HepG2 (cell line): ENCODE measurements at regions not wholly inside any gene's neighbourhood (a gene's known extent, or its start where the extent isn't known, plus 50 kb on each side); places are given as distances from the start of the nearest gene placed in this dataset.

Experiments
- ATAC-seq: fragments of 200-7000 bp; cut with Tn5 transposase; 3 replicates; pipeline ENCODE4 v1.9.1; 2020; ENCODE audit warnings: mild to moderate bottlenecking, moderate library complexity
- BruUV-seq: library from RNA; stranded (reverse); fragments of 400-500 nt; replicated peaks from 2 replicates; lab custom pipeline; 2021; lab: Mats Ljungman, UMichigan
- CTCF ChIA-PET: fragments of 300-600 bp; formaldehyde crosslinking; extraction: SDS; loops from one replicate; lab custom pipeline; 2021; ENCODE audit warnings: low total read pairs, inconsistent platforms, low intra/inter-chr PET ratio; lab: Yijun Ruan, JAX
- POLR2A ChIA-PET: fragments of 350-600 bp; sonication (Branson Sonifier 250); formaldehyde crosslinking; loops from one replicate; lab custom pipeline; 2020; ENCODE audit warnings: antibody characterized with exemption, inconsistent platforms; lab: Yijun Ruan, JAX
- DNase-seq: peaks from one replicate; pipeline ENCODE4 v3.0.0-alpha.2; 2015; ENCODE audit warnings: low spot score
- FAIRE-seq: peaks from 3 replicates; lab custom pipeline; 2011; peaks lifted over from hg19 to GRCh38; lab: Jason Lieb, UNC
- H2AFZ ChIP-seq: one replicate; pipeline ENCODE4 v1.6.1; 2011; ENCODE audit warnings: low read length, inconsistent platforms
- H3K27ac ChIP-seq: fragments of 300-600 bp; 3 replicates; pipeline ENCODE4 v1.8.0; 2011; ENCODE audit warnings: mixed run types, mild to moderate bottlenecking, mixed read lengths, low read length, inconsistent platforms; ENCODE audit not compliant: insufficient read depth; ENCODE audit errors: extremely low read length
- H3K27me3 ChIP-seq, 2 experiments: fragments of 200-600 bp in 1 of 2; 2 replicates in 1 of 2; 3 replicates in 1 of 2; pipeline versions ENCODE4 v1.6.0 to v1.8.0; 2011; ENCODE audit warnings: low read length in 2 of 2, mild to moderate bottlenecking in 2 of 2, moderate library complexity in 2 of 2, inconsistent platforms in 1 of 2; ENCODE audit not compliant: insufficient read depth in 2 of 2, control insufficient read depth in 1 of 2
- H3K36me3 ChIP-seq, 2 experiments: fragments of 200-600 bp in 1 of 2; replicated peaks in 1 of 2; 2 replicates in 1 of 2; 3 replicates in 1 of 2; pipeline versions ENCODE4 v1.5.1 to v1.8.0; 2011; ENCODE audit warnings: low read length in 2 of 2, inconsistent platforms in 1 of 2; ENCODE audit not compliant: insufficient read depth in 2 of 2, control insufficient read depth in 1 of 2
- H3K4me1 ChIP-seq: 2 replicates; pipeline ENCODE4 v1.5.1; 2012; ENCODE audit warnings: low read length, inconsistent platforms; ENCODE audit not compliant: insufficient read depth
- H3K4me2 ChIP-seq: 2 replicates; pipeline ENCODE4 v1.6.0; 2011; ENCODE audit warnings: low read depth, low read length, inconsistent platforms
- H3K4me3 ChIP-seq, 3 experiments: fragments of 200-600 bp in 1 of 3; sonication (generic), shearing (Covaris generic) in 1 of 3; replicated peaks in 1 of 3; 2 replicates each; pipeline ENCODE4 v1.5.1; 2011 to 2016; ENCODE audit warnings: low read length in 3 of 3, inconsistent platforms in 2 of 3, low read depth in 2 of 3, mild to moderate bottlenecking in 2 of 3, control low read depth in 1 of 3, mixed read lengths in 1 of 3; ENCODE audit not compliant: insufficient read depth in 1 of 3
- H3K79me2 ChIP-seq: one replicate; pipeline ENCODE4 v1.6.1; 2011; ENCODE audit warnings: low read length, inconsistent platforms; ENCODE audit not compliant: insufficient read depth
- H3K9ac ChIP-seq: 2 replicates; pipeline ENCODE4 v1.6.0; 2011; ENCODE audit warnings: mild to moderate bottlenecking, low read depth, low read length, inconsistent platforms; ENCODE audit not compliant: insufficient read depth
- H3K9me3 ChIP-seq: 2 replicates; pipeline ENCODE4 v1.5.1; 2012; ENCODE audit warnings: mild to moderate bottlenecking, low read length
- H4K20me1 ChIP-seq: 2 replicates; pipeline ENCODE4 v1.6.0; 2011; ENCODE audit warnings: inconsistent platforms, mild to moderate bottlenecking, low read length, moderate library complexity; ENCODE audit not compliant: insufficient read depth
- NFE2 ChIP-seq: sonication (generic); formaldehyde crosslinking; IDR thresholded peaks from 2 replicates; pipeline ENCODE4 v1.4.0; 2020; ENCODE audit warnings: missing genetic modification reagents
- RXRB ChIP-seq: IDR thresholded peaks from 2 replicates; pipeline ENCODE4 v1.6.1; 2016; ENCODE audit warnings: borderline replicate concordance, missing genetic modification reagents, missing compliant biosample characterization
- SOX13 ChIP-seq, 3 experiments: fragments of 450-650 bp in 1 of 3; sonication (generic) in 1 of 3; formaldehyde crosslinking in 1 of 3; IDR thresholded peaks in 2 of 3; conservative IDR thresholded peaks in 1 of 3; 2 replicates each; pipeline versions ENCODE4 v1.5.0 to v1.6.1; 2016 to 2020; ENCODE audit warnings: antibody characterized with exemption in 1 of 3, mild to moderate bottlenecking in 1 of 3, missing compliant biosample characterization in 1 of 3, missing genetic modification reagents in 1 of 3, moderate library complexity in 1 of 3
- ZNF326 ChIP-seq: sonication (generic); formaldehyde crosslinking; IDR thresholded peaks from 2 replicates; pipeline ENCODE4 v1.4.0; 2020; ENCODE audit warnings: missing genetic modification reagents, borderline replicate concordance
- ZNF7 ChIP-seq: IDR thresholded peaks from 2 replicates; pipeline ENCODE4 v1.6.1; 2016; ENCODE audit warnings: missing biosample characterization, missing genetic modification reagents
- in situ Hi-C: cut with HindIII; loops from 2 replicates; pipeline ENCODE4 v1.10.0; 2017; ENCODE audit warnings: low pct_unique_long_range_greater_than_20kb; ENCODE audit not compliant: extremely low pct_ligation_motif_present
- intact Hi-C: fragments of 100-400 bp; cut with micrococcal nuclease; formaldehyde crosslinking; loops from one replicate; pipeline ENCODE4 v1.10.0; 2022; ENCODE audit not compliant: unreplicated experiment
- TF ChIP-seq, protein P1 (sequence below): sonication (generic); formaldehyde crosslinking; IDR thresholded peaks from 2 replicates; pipeline ENCODE4 v1.5.0; 2020; ENCODE audit warnings: mild to moderate bottlenecking, missing genetic modification reagents, borderline replicate concordance
- TF ChIP-seq, protein P2 (sequence below): sonication (generic); formaldehyde crosslinking; IDR thresholded peaks from 2 replicates; pipeline ENCODE4 v1.5.0; 2020; ENCODE audit warnings: missing genetic modification reagents, mild to moderate bottlenecking, borderline replicate concordance

DNA sequence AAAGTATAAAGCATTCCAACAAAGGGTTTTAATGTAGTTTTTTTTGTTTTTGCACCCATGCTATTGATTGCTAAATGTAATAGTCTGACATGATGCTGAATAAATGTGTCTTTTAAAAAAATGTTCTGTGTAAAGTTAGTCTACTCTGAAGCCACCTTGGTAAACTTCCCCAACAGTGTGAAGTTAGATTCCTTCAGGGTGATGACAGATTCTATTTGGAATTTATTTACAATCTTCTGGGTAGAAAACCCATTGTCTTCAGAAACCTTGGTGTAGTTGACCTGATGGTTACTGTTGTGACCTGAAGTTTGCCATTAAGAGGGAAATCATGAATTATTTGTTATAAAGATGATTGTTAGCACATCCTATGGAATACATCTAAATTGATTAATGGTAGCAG lies 64.7 kb upstream of the TRPC7 start:
- DNase-seq (no peak), ATAC-seq (no peak), FAIRE-seq (no peak)
- H3K79me2 ChIP-seq: no peaks in the 10 kb centered on the region
- no peak overlapping the region for H3K4me2 ChIP-seq
- no peak overlapping the region for H3K4me3 ChIP-seq
- TF ChIP-seq SOX13 (IDR thresholded peaks at IDR 0.05) (no peak), SOX13 (CRISPR knock-in tag; conservative IDR thresholded peaks at IDR 0.05 in 1 of 2, IDR thresholded peaks at IDR 0.05 in 1 of 2) (no peak), RXRB (no peak), NFE2 (CRISPR knock-in tag) (no peak), ZNF7 (CRISPR knock-in tag) (no peak), ZNF326 (CRISPR knock-in tag) (no peak)
- TF ChIP-seq, protein P1, sequence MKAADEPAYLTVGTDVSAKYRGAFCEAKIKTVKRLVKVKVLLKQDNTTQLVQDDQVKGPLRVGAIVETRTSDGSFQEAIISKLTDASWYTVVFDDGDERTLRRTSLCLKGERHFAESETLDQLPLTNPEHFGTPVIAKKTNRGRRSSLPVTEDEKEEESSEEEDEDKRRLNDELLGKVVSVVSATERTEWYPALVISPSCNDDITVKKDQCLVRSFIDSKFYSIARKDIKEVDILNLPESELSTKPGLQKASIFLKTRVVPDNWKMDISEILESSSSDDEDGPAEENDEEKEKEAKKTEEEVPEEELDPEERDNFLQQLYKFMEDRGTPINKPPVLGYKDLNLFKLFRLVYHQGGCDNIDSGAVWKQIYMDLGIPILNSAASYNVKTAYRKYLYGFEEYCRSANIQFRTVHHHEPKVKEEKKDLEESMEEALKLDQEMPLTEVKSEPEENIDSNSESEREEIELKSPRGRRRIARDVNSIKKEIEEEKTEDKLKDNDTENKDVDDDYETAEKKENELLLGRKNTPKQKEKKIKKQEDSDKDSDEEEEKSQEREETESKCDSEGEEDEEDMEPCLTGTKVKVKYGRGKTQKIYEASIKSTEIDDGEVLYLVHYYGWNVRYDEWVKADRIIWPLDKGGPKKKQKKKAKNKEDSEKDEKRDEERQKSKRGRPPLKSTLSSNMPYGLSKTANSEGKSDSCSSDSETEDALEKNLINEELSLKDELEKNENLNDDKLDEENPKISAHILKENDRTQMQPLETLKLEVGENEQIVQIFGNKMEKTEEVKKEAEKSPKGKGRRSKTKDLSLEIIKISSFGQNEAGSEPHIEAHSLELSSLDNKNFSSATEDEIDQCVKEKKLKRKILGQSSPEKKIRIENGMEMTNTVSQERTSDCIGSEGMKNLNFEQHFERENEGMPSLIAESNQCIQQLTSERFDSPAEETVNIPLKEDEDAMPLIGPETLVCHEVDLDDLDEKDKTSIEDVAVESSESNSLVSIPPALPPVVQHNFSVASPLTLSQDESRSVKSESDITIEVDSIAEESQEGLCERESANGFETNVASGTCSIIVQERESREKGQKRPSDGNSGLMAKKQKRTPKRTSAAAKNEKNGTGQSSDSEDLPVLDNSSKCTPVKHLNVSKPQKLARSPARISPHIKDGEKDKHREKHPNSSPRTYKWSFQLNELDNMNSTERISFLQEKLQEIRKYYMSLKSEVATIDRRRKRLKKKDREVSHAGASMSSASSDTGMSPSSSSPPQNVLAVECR (CRISPR knock-in tag): no peak
- TF ChIP-seq, protein P2, sequence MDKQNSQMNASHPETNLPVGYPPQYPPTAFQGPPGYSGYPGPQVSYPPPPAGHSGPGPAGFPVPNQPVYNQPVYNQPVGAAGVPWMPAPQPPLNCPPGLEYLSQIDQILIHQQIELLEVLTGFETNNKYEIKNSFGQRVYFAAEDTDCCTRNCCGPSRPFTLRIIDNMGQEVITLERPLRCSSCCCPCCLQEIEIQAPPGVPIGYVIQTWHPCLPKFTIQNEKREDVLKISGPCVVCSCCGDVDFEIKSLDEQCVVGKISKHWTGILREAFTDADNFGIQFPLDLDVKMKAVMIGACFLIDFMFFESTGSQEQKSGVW (CRISPR knock-in tag): no peak
- H3K9me3 ChIP-seq: no peaks in the 10 kb centered on the region
- no peaks in the 10 kb centered on the region for H3K36me3 ChIP-seq
- H3K27ac ChIP-seq: no peak overlapping the region
- H3K4me1 ChIP-seq: no peaks in the 10 kb centered on the region
- intact Hi-C loops (no loop called here), in situ Hi-C loops (no loop called here)
- H3K9ac ChIP-seq: no peak overlapping the region
- H2AFZ ChIP-seq: no peak overlapping the region
- BruUV-seq: no TSS peak
- ChIA-PET POLR2A (no interaction called here), CTCF (no interaction called here)
- no peaks in the 10 kb centered on the region for H4K20me1 ChIP-seq
- no peaks in the 10 kb centered on the region; a peak in 1 of 5 replicates for H3K27me3 ChIP-seq
